Amniotic epithelial cell (primary cell): ENCODE measurements at regions not wholly inside any gene's neighbourhood (a gene's known extent, or its start where the extent isn't known, plus 50 kb on each side); places are given as distances from the start of the nearest gene placed in this dataset.
"Not testable (repeated sequence)": the region's sequence is repeated elsewhere in the genome, so short reads cannot be mapped to it uniquely, and the experiment has no call there.

ENCODE experiments used
- DNase-seq: peaks from one replicate; pipeline ENCODE4 v3.0.0-alpha.2; 2010; ENCODE audit warnings: low read depth

DNA sequence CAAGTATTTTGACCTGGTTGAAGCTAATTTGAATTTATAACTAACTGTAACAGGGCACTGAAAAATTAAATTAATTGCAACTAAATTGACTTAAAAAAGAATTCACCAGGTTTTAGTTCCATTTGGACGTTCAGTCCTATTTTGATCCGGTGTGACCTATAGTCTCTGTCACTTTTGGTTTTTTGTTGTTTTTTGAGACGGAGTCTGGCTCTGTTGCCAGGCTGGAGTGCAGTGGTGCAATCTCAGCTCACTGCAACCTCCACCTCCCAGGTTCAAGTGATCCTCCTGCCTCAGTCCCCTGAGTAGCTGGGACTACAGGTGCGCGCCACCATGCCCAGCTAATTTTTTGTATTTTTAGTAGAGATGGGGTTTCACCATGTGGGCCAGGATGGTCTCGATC is 91.2 kb downstream of the GADD45G start:
- not testable (repeated sequence) for DNase-seq

DNA sequence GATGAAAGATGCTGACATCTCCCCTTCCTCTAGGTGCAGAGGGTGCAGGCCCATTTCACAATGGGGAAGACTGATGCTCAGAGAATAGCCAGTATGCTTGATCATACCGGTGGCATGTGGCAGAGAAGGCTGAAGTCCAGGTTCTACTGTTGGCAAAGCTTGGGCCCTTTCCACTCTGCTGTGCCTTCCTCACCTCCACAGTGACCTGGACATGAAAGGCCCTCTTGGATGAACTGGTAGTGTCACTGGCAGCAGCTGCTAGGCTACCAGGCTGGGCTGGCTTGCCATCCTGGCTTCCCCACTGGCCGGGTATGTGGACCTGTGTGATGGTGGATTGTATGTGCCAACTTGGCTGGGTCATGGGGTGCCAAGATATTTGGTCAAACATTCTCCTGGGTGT is 92.0 kb downstream of the GADD45G start:
- DNase-seq = no peak

- no peak for DNase-seq
These were observed 92.7 kb downstream of the GADD45G start for GRCh38 chr9:89697553-89697952.

GRCh38 chr9:89698411-89699005 is 93.7 kb downstream of the GADD45G start:
- no peak for DNase-seq

DNA sequence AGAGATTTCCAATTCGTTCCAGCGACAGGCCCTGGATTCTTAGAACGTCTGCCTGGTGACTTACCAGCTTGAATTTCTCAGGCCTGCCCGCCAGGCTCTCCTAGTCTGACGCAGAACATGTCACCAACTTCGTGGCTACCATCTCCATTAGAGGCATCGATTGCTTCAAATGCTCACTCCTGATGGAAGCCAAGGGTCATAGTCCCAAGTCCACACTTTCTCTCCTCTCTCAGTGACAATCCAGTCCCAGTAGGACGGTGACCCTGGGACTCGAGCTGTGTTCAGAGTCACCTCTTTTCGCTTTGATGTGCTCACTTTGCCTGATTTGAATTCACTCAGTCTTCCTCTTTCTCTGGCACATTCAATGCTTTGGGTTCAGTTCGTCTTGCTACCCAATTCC is 94.8 kb downstream of the GADD45G start:
- no peak for DNase-seq

DNA sequence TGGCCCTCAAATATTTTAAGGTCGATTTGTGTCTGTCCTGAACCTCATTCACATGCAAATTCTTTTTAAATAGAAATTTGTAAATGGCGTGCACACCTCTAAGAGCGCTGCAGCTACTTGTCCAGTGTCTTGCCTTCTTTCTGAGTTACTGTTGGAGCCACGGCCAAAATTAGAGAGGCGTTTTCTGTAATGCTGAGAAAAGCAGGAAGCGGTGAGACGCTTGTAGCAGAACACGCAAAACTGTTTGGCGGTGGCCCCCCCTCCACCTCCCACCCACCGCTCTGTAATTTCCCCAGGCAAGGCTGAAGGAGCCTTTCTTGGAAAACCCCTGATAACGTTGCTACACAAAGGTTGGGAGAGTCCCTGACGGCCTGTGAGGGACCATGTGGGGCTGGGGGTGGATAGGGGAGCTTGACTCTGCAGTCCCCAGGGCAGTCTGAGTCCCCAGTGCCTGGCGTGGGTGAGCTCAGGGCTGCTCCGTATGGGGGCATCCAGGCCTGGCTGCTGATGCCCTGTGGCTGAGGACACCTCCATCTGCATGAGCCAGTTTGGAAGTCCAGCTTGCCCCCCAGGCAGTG is 96.5 kb downstream of the GADD45G start:
- no peak for DNase-seq

- no peak for DNase-seq
These were observed 97.6 kb downstream of the GADD45G start for GRCh38 chr9:89702401-89702800.

GRCh38 chr9:89705651-89706050 is 100.8 kb downstream of the GADD45G start:
- no peak for DNase-seq

GRCh38 chr9:89706086-89706485 is 101.3 kb downstream of the GADD45G start:
- no peak for DNase-seq

DNA sequence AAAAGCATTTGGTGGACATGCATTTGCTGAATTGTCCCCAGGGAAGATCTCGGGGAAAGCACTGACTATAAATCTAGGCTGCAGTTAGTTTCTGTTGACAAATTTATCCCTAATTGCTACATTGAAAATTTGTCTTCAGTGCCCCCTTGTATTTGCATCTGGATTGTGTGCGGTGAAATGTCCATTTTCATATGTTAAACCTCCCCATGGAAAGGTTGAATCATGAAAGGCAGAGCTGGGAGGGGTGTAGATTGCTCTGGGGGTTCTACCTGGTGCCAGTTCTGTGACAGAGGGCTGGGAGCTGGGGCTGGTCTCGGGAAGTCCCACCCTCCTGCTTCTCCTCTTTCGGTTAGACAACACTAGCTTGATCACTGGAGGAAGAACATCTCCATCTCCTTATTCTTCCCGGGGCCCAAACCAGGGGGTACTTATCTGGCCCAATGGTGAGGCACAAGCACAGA is 101.9 kb downstream of the GADD45G start:
- no peak for DNase-seq

DNA sequence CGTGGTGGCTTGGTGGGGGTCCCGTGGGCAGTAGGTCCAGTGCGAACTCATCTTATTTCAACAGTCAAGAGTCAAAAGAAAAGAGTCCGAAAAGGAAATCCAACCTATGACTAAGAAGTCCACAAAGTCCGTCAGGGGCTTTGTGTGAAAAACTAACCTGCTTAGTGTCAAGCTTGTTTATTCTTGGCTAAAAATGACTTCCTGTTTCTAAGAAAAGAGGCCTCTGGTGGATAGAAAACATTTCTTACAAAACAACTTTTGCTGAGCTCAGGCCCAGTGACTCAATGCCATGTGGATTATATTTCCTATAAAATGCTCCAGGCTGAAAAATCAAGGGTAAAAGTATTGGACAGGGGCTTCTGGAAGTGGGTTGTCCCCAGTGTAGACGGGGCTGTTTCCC is 105.9 kb downstream of the GADD45G start:
- DNase-seq = peak; percentile 72

DNA sequence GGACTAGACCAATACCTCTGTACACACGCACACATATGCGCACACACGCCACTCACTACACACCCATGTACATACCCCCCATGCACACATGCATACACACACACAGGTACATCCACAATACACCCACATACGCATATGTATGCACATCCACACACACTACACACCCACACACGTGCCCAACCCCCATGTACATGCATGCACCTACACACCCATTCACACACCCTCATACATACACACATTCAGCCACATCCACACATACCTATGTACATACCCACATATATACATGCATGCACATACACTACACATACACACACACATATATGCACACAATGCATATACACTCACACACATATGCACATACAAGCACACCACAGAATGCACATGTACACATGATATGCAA is 107.1 kb downstream of the GADD45G start:
- no peak for DNase-seq

DNA sequence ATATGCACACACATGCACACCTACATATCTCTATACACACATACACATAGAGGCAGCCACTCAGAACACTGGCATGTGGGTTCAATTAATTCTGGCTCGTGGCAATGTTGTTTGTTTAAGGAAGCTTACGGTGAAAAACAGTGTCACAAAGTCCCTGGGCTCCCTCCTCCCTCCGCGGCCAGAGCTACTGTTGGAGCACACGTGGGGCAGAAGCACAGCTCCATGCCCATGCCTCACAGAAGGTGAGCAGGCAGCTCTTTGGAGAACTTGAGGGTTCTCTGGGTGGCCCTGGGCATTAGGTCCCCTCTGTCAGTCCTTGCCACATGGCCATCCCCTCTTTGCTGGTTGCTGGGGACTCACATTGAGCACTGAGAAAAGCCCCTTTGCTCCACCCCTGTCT is 107.5 kb downstream of the GADD45G start:
- DNase-seq = no peak

DNA sequence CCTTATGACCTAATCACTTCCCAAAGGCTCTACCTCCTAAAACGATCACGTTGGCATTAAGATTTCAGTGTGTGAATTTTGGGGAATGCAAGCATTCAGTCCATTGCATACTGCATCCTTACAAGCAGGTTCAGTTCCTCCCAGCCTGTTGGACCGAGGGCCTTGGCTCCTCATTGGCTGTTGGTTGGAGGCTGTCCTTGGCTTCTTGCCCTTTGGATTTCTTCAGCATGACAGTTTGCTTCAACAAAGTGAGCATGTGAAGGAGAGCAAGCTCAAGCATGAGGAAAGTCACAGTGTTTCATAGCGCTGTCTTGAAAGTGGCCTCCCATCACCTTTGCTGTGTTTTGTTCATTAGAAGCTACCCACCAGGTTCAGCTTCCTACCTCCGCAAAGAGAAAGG is 109.5 kb downstream of the GADD45G start:
- DNase-seq = peak; percentile 24

DNA sequence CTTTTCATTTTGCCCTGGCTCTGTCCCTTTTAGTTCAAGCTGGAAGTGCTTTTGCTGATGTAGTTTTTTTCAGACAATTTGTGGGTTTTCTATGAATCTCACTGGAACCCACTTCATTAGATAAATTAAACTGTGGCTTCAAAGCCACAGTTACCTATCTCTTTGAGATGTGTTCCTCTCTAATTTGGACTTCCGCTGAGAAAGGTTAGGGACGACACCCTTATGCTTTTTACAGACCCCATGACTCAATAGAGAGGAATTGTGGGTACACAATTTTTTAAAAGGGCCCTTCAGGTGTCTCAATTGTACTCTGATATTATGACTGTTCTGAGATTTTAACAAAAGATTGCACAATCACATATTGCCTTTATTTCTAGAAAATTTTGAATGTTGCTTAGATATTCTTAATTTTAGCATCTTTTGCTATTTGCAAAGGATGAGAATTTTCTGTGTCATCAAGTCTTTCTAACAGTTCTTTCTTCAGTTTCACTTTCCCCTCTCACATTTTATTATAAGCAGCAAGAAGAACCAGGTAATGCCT is 110.6 kb downstream of the GADD45G start:
- DNase-seq = no peak

GRCh38 chr9:89715881-89716280 is 111.1 kb downstream of the GADD45G start:
- DNase-seq = no peak

DNA sequence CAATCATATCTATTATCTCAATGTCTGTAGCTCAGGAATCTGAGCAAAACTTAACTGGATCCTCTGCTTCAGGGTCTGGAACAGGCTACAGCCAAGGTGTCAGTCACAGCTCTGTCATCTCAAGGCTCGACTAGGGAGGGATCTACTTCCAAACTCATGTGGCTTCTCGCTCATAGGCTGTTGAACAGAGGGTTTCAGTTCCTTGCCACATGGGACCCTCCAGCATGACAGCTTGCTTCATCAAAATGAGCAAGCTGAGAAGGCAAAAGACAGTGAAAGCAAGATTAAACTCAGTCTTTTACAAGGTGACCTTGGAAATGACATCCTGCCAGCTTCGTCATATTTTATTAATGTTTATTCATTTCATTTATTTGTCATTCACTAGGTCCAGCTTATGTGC is 111.7 kb downstream of the GADD45G start:
- DNase-seq = no peak

DNA sequence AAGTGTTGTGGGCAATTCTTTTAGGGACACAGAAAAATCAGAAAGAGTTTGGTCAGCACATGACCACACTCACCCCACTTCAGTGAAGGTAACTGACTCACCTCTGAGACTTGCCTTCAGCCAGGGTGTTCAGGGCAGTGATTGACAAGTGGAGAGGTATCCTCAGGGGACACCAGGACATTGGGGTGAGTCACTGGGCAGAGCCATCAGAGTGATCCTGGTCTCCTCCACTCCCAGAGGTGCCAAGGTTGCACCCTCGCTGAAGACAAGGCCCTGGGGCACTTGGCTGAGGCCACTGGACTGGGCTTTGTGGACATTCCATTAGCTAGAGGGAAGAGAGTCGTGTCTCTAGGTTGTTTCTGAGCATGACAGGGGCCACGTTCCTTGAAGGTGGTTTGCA is 113.4 kb downstream of the GADD45G start:
- DNase-seq = no peak

GRCh38 chr9:89718651-89719050 is 113.8 kb downstream of the GADD45G start:
- DNase-seq = no peak

DNA sequence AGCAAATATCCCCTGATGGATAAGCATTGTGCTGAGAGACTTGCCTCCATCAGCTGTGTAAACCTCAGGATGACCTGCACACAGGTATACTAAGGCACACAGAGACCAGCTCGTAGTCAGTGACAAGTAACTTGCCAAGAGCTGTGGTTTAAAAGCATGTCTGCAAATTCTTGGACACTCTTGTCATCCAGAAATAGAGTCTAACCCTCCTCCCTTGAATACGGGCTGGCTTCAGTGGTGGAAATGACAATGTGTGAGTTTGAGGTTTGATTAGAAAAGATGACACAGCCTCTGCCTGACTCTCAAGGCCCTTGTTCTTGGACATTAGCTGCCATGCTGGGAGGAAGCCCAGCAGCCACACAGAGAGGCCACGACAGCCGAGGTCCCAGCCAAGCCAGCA is 114.4 kb downstream of the GADD45G start:
- DNase-seq = no peak

DNA sequence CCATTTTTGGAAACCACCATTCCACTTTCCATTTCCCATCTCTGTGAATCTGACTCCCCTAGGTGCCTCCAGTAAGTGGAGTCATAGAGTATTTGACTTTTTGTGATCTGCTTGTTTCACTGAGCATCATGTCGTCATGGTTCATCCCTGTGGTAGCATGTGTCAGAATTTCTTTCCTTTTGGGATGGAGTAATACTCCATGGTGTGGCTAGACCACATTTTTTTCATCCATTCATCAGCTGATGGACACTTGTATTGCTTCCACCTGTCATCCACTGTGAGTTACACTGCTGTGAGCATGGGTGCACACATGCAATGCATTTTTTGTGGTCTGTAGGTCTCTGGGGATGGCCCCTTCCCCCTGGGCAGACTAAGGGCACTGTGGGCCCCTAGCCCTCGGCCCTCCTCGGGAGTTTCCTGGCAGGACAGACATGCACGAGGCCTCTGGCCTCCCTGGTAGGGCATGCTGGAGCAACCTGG is 115.9 kb downstream of the GADD45G start:
- DNase-seq = peak; percentile 38

GRCh38 chr9:89721176-89721700 is 116.4 kb downstream of the GADD45G start:
- peak; percentile 46 for DNase-seq

DNA sequence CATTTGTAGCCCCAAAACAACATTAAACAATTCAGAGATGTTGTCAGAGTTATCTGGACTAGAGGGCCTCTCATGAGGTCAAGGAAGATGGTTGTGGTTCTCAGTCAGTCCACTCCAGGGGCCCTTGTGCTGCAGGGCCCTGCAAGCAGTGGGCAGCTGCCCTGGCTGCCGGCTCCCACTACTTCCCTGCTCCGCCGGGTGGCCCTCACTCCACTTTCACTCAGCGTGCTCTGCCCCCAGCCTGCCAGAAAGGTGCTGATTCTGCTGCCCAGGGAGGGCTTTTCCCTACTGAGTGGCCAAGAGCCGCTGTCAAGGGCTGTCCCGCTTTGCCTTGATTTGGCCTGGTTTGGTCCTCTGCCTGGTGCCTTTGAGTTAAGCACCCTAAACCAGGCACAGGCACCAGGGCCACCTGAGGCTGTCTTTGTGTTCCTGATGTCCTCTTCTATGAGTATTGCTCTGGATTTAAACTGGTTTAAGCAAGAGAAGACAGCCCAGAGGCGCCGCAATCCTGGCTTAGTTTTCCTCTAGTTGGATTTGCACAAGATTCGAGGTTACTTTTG is 117.2 kb downstream of the GADD45G start:
- no peak for DNase-seq
